GM19395 (cell line): ENCODE measurements at regions not wholly inside any gene's neighbourhood (a gene's known extent, or its start where the extent isn't known, plus 50 kb on each side); places are given as distances from the start of the nearest gene placed in this dataset.

Source experiments
- ATAC-seq: cut with Tn5 transposase; IDR thresholded peaks from one replicate; pipeline ENCODE4 v1.9.1; 2021; ENCODE audit warnings: mild to moderate bottlenecking, moderate library complexity; ENCODE audit not compliant: unreplicated experiment

GRCh38 chr11:112728288-112728687 is 232.9 kb upstream of the NCAM1 start:
- ATAC-seq: no peak

DNA sequence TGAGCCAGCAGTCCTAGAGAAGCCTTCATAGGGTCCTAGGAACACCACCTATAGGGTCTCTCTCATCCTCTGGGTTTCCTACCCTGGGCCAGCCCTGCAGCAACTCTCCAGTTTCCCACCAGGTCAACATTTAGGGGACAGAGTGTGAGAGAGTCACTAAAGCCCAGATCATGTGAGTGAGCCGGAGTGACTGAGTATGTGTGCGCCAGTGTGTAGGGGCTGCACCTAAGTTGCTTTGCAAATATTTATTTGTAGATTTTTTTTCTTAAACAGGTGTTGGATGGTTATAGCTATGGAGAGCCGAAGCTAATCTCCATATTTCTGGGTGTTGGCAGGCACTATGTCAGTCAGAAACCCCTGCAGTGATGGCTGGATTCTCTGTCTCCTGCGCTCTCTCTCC is 232.5 kb upstream of the NCAM1 start:
- no peak for ATAC-seq

GRCh38 chr11:112730591-112730990 is 230.6 kb upstream of the NCAM1 start:
- ATAC-seq: no peak

GRCh38 chr11:112731538-112731937 is 229.7 kb upstream of the NCAM1 start:
- ATAC-seq: no peak

DNA sequence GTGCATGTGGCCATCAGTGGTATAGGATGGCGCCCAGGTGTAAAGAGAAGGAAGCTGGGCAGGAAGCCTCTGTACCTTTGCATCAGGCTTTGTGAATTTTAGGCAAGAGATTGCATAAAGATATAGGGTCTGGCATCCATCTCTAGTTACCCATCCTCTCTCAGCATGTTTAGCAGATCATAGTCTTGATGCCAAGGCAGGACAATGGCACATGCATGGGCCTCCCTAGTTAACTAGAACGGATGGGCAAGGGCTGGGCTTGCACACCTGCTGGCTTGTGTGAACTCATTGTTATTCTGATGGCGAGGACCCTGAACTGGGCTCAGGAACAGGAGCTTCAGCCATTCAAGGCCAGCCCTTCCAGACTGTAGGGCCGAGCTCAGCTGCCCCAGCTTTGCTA is 229.2 kb upstream of the NCAM1 start:
- no peak for ATAC-seq

- no peak for ATAC-seq
These were observed 227.0 kb upstream of the NCAM1 start for GRCh38 chr11:112734207-112734606.

DNA sequence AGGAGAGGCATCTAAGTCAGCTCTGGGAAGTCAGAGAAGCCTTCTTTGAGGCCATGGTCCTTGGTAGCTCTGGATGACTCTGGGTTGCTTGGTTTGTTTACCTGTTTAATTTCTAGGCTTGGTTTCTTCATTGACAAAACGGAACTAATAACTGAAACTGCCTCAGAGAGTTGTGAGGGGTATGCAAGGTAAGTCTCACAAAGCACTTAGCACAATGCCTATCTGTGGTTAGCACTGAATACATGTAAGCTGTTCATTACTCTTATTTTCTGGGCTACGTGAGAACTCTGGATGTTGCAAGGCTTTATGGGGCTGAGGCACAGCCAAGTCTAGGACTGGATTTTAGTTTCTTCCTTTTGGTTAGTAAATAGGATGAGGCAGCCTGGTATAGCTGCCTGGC is 225.8 kb upstream of the NCAM1 start:
- no peak for ATAC-seq

- no peak for ATAC-seq
These were observed 217.2 kb upstream of the NCAM1 start for GRCh38 chr11:112744041-112744440.

DNA sequence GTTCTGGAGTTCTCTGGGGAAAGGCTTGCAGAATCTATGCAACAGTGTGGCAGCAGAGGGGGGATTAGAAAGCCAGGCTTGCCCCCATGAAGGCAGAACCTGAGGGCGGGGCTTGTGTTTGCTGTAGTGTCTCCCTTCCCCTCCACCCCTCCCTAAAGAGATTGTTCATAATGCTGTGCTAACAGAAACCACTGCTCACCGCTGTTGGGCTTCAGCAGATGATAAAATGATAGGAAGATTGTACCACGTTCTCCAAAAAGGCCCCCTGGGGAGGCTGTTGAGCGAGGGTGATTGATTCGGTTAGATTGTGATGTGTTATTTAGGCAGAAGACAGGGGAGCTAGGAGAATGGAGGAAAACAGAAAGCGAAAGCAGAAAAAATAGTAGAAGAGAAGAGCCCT is 215.2 kb upstream of the NCAM1 start:
- ATAC-seq: no peak

- no peak for ATAC-seq
These were observed 213.0 kb upstream of the NCAM1 start for GRCh38 chr11:112748252-112748651.

- no peak for ATAC-seq
These were observed 212.3 kb upstream of the NCAM1 start for GRCh38 chr11:112748713-112749543.

DNA sequence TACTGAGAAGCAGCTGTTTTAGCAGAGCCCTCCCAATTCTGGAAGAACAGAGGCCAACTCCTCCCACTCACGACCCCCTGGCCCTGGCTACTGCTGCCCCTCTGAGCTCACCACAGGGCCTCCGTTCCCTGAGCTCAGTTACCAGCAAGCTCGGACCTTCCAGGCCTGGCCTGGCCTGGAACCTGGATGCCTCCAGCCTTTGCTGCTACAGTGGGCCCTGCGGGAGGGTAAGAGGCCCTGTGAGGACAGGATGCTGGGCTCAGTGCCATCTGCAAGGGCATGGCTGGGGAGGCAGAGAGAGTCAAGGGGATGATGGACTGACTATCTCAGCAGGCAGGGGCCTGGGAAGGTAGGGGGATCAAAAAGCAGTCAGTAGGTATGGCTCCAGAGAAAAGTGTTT is 209.9 kb upstream of the NCAM1 start:
- no peak for ATAC-seq

GRCh38 chr11:112751772-112752171 is 209.4 kb upstream of the NCAM1 start:
- no peak for ATAC-seq

DNA sequence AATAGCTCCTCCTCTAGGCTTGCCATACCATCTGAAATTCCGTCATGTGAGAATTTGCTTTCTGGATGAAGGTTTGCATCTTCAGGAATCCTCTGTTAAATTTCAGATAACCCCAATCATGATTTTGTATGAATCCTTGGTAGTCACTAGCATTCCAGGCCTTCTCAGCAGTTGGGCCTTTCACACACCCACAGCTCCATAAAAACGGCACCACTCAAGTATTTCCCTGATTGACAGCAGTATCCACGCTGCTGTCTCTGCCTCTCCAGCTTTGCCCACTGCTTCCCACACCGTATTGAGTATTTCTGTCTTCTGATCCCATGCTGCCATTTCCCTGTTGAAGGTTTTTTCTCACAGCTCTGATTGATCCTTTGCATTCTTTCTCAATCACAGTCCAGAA is 208.7 kb upstream of the NCAM1 start:
- ATAC-seq: no peak

- ATAC-seq: no peak
These were observed 207.5 kb upstream of the NCAM1 start for GRCh38 chr11:112753706-112754105.

- no peak for ATAC-seq
These were observed 201.8 kb upstream of the NCAM1 start for GRCh38 chr11:112759418-112759817.

DNA sequence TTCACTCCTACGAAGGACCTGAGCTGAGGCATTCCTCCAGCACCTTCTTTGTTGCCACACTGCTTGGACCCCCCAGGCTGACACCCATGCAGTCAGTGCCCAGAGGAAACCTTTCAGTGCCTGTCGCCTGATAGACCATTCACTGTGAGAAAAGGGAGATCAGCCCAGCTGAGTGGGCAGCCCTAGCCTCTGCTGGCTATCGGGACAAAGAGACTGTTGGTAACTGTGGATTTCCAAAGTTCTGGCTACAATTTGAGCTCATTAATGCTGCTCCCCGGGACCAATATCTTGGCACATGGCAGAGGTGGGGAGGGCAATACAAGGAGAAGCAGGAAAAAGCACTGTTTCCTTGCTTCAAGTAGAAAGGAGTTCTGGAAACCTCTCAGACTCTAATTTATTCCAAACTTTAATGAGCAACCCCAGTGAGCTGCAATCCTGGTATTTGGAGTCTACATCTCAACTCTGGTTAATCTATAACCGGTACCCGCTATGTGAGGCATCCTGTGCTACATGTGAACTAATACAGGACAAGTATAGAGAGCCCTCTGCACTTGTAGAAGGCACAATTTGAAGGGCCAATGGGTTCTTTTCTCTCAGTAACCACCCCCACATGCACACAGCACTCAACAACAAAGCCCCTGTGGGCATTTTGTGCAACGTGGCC is 200.7 kb upstream of the NCAM1 start:
- ATAC-seq: no peak

- no peak for ATAC-seq
These were observed 199.1 kb upstream of the NCAM1 start for GRCh38 chr11:112761911-112762706.

GRCh38 chr11:112762707-112763090 is 198.5 kb upstream of the NCAM1 start:
- ATAC-seq: no peak

DNA sequence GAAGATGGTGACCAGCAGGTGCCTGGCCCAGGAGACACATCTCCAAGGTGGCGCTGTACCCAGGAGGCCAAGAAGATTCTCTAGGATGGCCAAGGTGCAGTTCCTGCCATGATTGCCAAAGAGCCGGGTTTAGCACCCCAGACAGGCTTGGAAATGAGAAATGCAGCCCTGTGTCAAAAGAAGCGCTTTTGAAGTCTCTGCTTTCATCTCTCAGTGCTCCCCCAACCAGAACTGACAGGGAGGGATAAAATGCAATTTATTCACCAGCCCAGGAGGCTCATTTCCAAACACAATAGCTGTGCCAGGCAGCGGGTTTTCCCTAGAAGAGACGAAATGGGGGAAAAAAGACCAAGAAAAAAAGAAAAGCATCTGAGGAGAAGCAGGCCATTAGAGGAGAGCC is 195.9 kb upstream of the NCAM1 start:
- no peak for ATAC-seq

DNA sequence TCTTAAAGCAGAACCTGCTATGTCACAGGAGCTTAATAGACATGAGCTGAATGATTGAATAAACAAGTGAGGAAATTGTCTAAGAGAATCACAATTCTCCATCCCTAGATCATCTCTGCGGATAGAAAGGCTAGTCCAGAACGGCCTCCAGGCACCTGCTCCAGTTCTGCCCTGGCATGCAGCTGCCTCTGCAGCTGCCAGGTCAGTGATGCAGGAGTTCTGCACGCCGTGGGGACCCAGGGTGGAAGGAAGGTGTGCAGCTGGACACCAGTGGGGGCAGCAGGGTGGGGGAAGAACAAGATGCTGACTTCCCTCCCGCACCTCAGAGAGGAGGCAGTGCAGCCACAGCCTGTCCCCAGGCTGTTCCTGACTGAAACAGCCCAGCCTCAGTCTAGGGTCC is 192.1 kb upstream of the NCAM1 start:
- ATAC-seq: no peak

- no peak for ATAC-seq
These were observed 191.6 kb upstream of the NCAM1 start for GRCh38 chr11:112769584-112769983.
